IPS-NIHi11 (cell line): ENCODE measurements at regions not wholly inside any gene's neighbourhood (a gene's known extent, or its start where the extent isn't known, plus 50 kb on each side); places are given as distances from the start of the nearest gene placed in this dataset.
A peak's percentile ranks its signal among the peaks of the same experiment; 100 is the strongest.

ENCODE experiments used
- DNase-seq: peaks from one replicate; pipeline ENCODE4 v3.0.0; 2012; ENCODE audit warnings: mixed read lengths, low spot score

DNA sequence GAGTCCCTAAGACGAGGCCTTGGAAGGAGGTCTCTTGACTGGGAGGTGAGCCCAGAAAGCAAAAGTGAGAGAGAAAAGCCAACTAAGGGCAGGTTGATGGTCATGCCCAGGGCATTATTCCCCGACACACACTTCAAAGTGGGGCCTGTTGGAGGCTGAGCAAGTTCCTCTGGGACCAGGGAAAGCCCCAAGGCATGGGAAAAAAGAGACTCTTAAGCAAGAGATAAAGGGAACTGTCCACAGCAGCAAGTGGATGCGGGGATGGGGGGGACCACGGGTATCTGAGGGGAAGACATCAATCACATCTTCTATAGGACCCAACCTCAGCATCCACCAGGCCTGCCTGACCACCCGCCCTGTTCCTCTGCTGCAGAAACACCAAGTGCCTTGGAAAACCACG lies 119.9 kb upstream of the MAFB start:
- no peak for DNase-seq

GRCh38 chr20:40809361-40809760 lies 120.3 kb upstream of the MAFB start:
- no peak for DNase-seq

GRCh38 chr20:40810332-40811000 lies 121.4 kb upstream of the MAFB start:
- DNase-seq: no peak

- DNase-seq: no peak
Measured at GRCh38 chr20:40811004-40811403, 122.0 kb upstream of the MAFB start.

GRCh38 chr20:40811660-40812414 lies 122.8 kb upstream of the MAFB start:
- peak; percentile 28 for DNase-seq

- no peak for DNase-seq
Measured at GRCh38 chr20:40812415-40812925, 123.4 kb upstream of the MAFB start.

DNA sequence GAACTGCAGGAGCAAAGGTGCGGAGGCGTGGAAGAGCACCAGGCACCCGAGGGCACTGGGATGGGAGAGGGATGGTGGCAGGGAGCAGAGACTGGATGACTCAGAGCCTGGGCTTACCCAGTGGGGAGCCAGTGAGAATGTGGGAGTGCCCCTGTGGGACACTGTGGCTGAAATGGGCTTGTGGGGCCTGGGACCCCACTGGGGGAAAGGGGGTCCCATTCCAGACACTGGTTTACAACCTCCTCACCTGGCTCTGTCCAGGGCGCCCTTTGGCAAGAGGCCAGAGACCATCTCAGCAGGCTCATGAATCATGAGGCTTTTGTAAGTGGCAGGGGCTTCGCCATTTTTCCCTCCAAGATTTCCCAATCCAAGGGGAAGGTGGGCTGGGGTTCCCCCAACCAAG lies 124.0 kb upstream of the MAFB start:
- no peak for DNase-seq

DNA sequence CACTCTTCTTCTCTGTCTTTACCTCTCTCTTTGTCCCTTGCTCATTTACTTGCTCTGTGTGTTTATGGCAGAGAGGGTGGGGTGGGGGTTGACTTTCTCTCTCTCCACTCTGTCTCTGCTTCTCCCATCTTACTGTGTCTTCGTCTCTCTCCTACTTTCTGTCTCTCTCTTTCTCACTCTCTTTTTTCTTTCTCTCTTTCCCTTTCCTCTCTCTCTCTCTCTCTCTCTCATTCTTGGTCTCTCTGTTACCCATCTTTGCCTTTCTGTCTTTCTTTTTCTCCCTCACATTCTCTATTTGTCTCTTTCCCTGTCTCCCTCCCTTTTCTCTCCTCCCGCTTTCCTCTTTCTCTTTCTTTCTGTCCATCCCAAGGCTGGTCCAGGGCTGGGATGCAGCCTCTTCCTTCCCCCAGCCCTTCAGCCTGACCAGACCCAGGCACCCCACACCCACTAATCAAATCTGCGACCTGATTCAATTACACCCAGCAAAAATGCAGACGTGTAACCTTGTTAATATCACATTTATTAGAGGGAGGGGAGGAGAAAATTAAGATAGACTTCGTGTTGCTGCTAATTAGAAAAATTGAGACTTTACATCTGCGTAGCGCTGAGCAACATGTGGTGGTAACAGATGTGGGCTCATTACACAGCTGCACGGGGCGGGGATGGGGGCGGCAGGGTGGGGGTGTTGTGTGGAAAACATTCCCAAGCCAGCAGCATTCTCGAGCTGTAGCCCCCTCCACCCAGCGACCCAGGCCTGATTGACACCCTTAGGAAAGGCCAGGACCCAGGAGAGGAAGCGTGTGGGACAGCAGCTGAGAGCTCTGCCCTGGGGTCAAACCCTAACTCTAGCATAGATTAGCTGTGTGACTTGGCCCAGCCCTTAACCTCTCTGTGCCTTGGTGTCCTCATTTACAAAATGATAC lies 124.9 kb upstream of the MAFB start:
- no peak for DNase-seq

DNA sequence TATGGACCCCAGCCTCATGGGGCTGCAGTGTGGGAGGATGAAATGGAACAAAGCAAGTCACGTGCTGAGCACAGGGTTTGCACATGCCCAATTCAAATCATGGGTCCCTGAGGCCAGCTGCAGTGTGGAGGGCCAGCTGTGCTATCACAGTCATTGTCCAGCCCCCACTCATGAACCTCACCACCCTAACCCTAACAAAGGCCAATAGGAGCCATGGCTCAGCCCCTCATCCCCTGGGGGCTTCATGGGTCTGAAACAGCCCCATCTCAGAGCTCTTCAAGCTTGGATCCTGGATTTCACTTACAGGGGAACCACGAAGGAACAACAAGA lies 125.6 kb upstream of the MAFB start:
- DNase-seq: no peak

GRCh38 chr20:40815156-40816038 lies 126.4 kb upstream of the MAFB start:
- no peak for DNase-seq

DNA sequence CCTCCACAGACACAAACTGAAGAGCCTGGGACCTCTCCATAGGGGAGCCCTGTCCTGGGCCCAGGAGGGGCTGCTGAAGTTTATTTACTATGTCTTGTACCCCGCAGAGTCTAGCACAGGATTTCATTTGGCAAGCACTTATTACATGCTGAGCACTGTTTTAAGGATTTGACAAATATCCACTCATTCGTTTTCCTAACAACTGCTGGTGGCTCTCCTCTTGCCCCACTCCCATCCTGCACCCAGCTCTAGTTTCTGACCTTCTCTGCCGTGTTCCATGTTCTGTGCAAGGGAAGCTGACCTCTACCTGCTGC lies 127.0 kb upstream of the MAFB start:
- no peak for DNase-seq

DNA sequence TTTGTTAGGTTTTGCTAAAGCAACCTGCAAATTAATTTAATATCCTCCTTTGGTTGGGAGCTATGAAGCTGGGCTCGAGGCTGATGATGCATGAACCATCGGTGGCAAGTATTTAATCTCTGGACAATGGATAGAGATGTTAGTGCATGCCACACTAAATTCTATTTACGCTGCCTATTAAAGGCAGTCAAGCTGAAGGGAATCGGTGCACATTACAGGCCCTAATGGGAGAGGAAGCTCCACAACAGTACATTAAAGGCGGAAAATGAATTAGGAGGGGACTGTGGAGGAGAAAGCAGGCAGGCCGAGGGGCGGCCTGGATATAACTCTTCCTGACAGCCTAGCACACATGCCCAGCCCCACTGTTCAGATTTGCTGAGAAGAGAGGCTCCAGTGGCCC lies 132.4 kb upstream of the MAFB start:
- DNase-seq: no peak

GRCh38 chr20:40826699-40827098 lies 137.7 kb upstream of the MAFB start:
- DNase-seq: no peak

DNA sequence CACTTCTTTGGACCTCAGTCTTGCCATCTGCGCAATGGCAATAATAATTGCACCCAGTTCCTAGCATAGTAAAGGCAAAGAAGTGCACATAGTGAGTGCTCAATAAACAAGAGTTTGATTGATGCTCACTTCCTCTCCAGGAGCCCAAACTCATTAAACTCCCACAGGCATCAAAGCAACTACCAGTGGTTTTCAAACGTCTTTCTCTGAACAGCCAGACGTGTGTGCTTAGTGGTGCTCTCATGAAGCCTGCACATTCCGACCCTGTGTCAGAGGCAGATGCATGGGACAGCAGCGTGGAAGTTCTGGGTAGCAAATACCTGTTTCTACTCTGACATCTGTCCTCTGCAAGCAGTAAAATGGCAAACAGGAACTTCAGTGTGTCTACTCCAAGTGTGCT lies 146.3 kb upstream of the MAFB start:
- no peak for DNase-seq

GRCh38 chr20:40838509-40838908 lies 149.5 kb upstream of the MAFB start:
- no peak for DNase-seq

DNA sequence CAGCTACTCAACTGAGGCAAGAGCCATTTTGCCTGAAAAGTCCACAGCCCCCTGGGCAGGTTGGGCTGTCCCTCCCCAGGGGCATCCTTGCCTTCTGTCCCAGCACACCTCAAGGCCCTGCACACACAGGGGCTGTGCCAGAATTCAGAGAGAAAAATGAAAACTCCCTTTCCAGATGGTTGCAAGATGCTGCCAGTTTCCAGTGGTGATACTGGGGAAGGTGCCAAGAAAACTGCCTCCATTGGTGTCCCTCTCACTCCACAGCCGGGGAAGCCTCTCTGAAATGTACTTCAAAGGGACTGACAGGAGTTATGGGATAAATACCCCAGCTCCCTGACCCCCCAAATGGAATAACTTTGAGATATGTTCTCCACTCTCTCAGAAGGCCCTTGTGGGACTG lies 154.2 kb upstream of the MAFB start:
- no peak for DNase-seq

DNA sequence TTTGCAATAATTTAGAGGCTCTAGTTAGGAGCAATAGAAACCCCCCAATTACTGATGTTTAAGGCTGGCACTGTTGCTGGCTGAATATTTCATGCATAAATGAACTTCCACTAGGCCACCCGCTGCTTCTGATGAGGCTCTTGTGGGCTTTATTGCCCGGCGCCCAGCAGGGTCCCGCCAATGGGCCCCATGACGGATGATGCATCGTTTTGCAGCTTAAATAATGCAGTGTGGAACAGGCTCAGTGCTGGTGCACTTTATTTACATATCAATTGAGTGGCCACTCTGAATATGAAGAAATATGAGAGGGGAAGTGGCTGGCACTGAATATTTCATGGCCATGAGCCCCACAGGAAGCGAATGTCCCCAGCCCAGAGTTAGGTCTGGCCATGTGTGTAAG lies 155.3 kb upstream of the MAFB start:
- no peak for DNase-seq

DNA sequence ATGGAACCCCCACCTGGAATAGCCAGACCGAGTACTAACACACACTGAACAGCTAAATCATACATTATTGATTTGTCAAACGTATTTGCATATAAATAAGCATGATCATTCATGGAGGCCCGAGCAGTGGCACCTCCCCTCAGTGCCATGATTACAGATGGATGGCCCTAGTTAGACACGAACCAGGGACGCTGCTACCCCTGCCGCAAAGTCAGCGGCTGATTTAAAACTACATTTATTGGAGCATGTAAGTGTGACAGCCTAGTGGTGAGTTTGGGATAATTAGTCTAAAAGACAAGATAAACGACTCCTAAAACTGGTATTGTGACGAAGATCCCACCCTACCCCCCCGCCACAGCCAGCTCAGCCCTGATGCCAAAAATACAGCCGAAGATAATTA lies 159.1 kb upstream of the MAFB start:
- DNase-seq: no peak

DNA sequence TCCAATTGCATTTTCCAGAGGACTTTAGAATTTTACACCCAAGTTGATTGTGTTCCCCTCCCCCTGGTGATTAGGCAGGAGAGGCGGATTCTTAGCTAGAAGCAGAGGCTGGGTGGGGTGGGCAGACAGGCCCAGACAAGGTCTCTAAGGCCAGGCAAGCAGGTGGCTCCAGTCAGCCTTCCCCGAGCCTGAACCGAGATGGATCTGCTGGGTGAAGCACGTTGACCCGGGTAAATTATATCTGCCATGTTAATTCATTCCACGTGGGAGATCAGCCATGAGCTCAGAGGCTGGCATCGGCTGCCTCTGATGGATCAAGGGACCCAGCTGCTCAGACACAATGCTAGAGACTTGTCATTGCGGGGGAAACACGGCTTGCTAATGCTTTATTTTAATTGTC lies 159.5 kb upstream of the MAFB start:
- DNase-seq: no peak

GRCh38 chr20:40849456-40849855 lies 160.4 kb upstream of the MAFB start:
- DNase-seq: no peak

DNA sequence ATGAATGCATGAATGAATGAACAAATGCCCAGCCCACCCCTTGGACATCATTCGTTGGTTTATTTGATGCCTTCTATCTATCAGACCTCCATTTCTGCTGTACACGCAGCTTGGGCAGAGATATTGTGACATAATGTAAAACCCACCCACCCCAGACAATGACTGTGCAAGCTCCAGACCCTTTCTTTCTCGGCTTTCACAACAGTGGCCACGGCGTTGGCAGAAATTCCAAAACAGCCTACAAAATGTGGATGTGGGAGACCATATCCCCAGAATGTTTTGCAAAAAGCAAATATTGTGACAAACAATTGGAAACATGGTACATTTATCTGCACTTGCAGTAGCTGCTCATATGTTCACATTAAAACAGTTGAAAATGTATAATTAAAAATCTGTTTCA lies 162.0 kb upstream of the MAFB start:
- no peak for DNase-seq

DNA sequence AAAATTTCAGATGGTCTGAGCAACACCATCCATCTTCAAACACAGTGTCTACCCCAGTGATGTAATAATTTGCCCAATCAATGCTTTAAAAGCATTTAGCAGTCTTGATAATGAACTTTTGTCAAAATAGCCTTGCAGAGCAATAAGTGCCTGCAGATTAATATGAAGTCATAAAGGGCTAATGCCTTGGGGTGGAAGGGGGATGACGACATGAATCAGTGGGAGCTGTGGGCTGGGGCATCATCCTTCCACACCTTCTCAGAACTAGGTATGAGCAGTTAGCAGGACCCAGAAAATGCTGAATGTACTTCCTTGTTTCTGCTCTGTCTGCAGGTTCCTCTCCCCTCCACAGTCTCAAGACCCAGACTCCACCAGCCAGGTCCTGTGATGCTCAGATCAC lies 166.2 kb upstream of the MAFB start:
- DNase-seq: no peak
